Heart left ventricle (tissue), 16 donors: ENCODE measurements at regions not wholly inside any gene's neighbourhood (a gene's known extent, or its start where the extent isn't known, plus 50 kb on each side); places are given as distances from the start of the nearest gene placed in this dataset.

ENCODE experiments used
- ATAC-seq, 4 donors: fragments of 200-7000 bp; cut with Tn5 transposase; one replicate each; pipeline ENCODE4 v1.9.1; 2020 to 2022; ENCODE audit warnings: moderate library complexity in 4 of 4, mild to moderate bottlenecking in 3 of 4, moderate number of reproducible peaks in 1 of 4
- DNase-seq, 5 donors: peaks; one replicate each; pipeline ENCODE4 v3.0.0-alpha.2; 2020
- H3K27ac ChIP-seq, 12 donors: fragments of 200-600 bp; sonication (generic) in 4 of 12; one replicate each; pipeline versions ENCODE4 v1.5.0 to v1.8.0; 2016 to 2022; ENCODE audit warnings: mild to moderate bottlenecking in 2 of 12
- H3K27me3 ChIP-seq, 9 donors: fragments of 200-600 bp; sonication (generic) in 2 of 9; one replicate each; pipeline versions ENCODE4 v1.5.1 to v1.8.0; 2016 to 2022; ENCODE audit warnings: mild to moderate bottlenecking in 3 of 9
- H3K36me3 ChIP-seq, 9 donors: fragments of 200-600 bp; sonication (generic) in 2 of 9; one replicate each; pipeline versions ENCODE4 v1.5.0 to v1.8.0; 2018 to 2022; ENCODE audit warnings: mild to moderate bottlenecking in 2 of 9
- H3K4me1 ChIP-seq, 12 donors: fragments of 200-600 bp; sonication (generic) in 4 of 12; one replicate each; pipeline versions ENCODE4 v1.5.0 to v1.8.0; 2016 to 2022; ENCODE audit warnings: mild to moderate bottlenecking in 3 of 12
- H3K4me3 ChIP-seq, 12 donors: fragments of 200-600 bp; sonication (generic) in 4 of 12; one replicate each; pipeline versions ENCODE4 v1.5.0 to v1.8.0; 2017 to 2022; ENCODE audit warnings: mild to moderate bottlenecking in 9 of 12, moderate library complexity in 4 of 12
- H3K9me3 ChIP-seq, 12 donors: fragments of 200-600 bp; sonication (generic) in 4 of 12; one replicate each; pipeline versions ENCODE4 v1.5.0 to v1.8.0; 2016 to 2022; ENCODE audit warnings: mild to moderate bottlenecking in 1 of 12
- POLR2A ChIP-seq, 2 donors: fragments of 450-650 bp; IDR thresholded peaks; one replicate each; pipeline ENCODE4 v1.6.1; 2017; ENCODE audit warnings: antibody characterized with exemption in 2 of 2, mild to moderate bottlenecking in 2 of 2, moderate library complexity in 2 of 2
- WGBS, 4 donors: extraction: QIAGEN DNeasy Blood & Tissue Kit in 2 of 4; methylation state at CpG; one replicate each; pipeline versions ENCODE4 v1.1.5 to v1.1.7; 2013 to 2018; 5-methylcytosine and 5-hydroxymethylcytosine counted together
- intact Hi-C, 10 donors: fragments of 100-400 bp; cut with DNase I; formaldehyde crosslinking; loops; one replicate each; pipeline versions ENCODE4 v1.11.1 to v1.14.2; 2022
- TF ChIP-seq, protein P1 (sequence below), 12 donors: fragments of 200-600 bp; sonication (generic) in 4 of 12; IDR thresholded peaks; one replicate each; pipeline versions ENCODE4 v1.5.0 to v1.8.0; 2018 to 2022; ENCODE audit warnings: antibody characterized with exemption in 12 of 12, mild to moderate bottlenecking in 5 of 12
- donor health status: ischemic (EF 13 %, LVEDD 7.1; RV severe dilation, severe dysfunction).
- donor health status: healthy with polysubstance abuse.
- donor health status: DM: no; HTN: yes; CAD: no.
- donor health status: DM: no; HTN: no; CAD: no.
- donor health status: ischemic (EF 25% LVEDD 6.9; RV normal size, moderate dysfunction).
- donor health status: ischemic (EF 25% LVEDD 5.7; RV mildly dilated, moderate dysfunction).
- donor health status: healthy.
- donor health status: DM: yes; HTN: yes; CAD: no.
- donor health status: ischemic (EF 35%, LVEDD 5.7; RV mildly dilated, moderate dysfunction).
- donor health status: nonischemic (EF 11% LVEDD 7.7; RV severe dilation, severe dysfunction).
- donor health status: DM: yes; HTN: yes; CAD: no.
- donor health status: PGD.
- donor health status: ischemic (EF 29% LVEDD 5.4; RV normal size, mild dysfunction).
- donor health status: nonischemic (EF 23%, LVEDD 6.1; RV moderate dilation, normal function).

DNA sequence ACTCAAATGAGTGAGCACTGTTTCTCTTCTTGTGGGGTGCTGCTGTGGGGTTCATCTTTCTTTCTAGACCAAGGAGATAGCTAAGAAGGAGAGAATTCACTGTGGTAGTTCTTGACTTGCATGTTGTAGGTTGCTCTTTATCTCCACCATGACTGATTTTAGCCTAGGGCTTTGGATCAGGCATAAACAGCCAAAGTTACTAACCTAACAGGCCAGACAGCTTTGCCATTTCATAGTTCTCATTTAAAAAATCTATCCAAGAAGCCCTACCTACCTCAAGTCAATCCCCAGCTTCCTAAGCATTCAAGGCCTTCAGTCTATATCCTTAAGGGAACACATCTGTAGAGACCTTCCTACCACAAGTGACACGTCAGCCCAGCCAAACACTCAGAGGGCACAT lies 107.9 kb upstream of the CARMIL1 start:
- Histone ChIP-seq H3K27me3 (no peaks in the 10 kb centered on the region), H3K27ac (peak overlapping the region in 1 of 12 donors; percentile 15), H3K4me3 (no peak overlapping the region), H3K9me3 (no peaks in the 10 kb centered on the region), H3K36me3 (no peaks in the 10 kb centered on the region), H3K4me1 (peaks cover 0 to 63% (median 0%) of the 10 kb centered on the region in 12 donors)
- no peak for DNase-seq
- TF ChIP-seq, protein P1, sequence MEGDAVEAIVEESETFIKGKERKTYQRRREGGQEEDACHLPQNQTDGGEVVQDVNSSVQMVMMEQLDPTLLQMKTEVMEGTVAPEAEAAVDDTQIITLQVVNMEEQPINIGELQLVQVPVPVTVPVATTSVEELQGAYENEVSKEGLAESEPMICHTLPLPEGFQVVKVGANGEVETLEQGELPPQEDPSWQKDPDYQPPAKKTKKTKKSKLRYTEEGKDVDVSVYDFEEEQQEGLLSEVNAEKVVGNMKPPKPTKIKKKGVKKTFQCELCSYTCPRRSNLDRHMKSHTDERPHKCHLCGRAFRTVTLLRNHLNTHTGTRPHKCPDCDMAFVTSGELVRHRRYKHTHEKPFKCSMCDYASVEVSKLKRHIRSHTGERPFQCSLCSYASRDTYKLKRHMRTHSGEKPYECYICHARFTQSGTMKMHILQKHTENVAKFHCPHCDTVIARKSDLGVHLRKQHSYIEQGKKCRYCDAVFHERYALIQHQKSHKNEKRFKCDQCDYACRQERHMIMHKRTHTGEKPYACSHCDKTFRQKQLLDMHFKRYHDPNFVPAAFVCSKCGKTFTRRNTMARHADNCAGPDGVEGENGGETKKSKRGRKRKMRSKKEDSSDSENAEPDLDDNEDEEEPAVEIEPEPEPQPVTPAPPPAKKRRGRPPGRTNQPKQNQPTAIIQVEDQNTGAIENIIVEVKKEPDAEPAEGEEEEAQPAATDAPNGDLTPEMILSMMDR (IDR thresholded peaks at IDR 0.05), result no peak
- no peak for TF ChIP-seq POLR2A (IDR thresholded peaks at IDR 0.05)
- intact Hi-C loops, result loop anchor here in 1 of 10 donors (10.0 kb wide), 1 partner anchor 86 kb away; no protein-coding TSS in a partner anchor
- 93 to 97% (median 95%) methylated on average over 1 of the region's 1 CpG for WGBS, 4 donors
- ATAC-seq, result no peak

DNA sequence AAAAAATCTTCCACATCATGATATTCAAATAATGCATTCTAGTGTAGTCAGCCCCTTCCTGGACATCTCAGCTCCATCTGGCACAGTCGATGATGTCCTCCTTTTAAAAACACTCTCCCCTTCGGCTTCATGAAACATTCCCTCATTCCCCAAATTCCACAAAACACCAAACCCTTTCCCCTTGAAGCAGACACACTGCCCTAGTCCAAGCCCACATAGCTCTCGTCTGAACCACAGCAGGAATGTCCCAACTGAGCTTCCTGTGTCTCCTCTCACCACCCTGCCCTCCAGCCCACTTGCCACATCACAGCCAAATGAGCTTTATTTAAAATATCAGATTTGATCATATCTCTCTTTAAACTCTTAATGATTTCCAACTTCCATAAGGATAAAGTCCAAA lies 106.4 kb upstream of the CARMIL1 start:
- Histone ChIP-seq H3K27me3 (no peaks in the 10 kb centered on the region), H3K36me3 (no peaks in the 10 kb centered on the region), H3K9me3 (no peaks in the 10 kb centered on the region), H3K4me1 (peaks cover 0 to 61% (median 0%) of the 10 kb centered on the region in 12 donors), H3K4me3 (no peak overlapping the region), H3K27ac (no peak overlapping the region)
- intact Hi-C loops, result loop anchor here in 1 of 10 donors (10.0 kb wide), 1 partner anchor 88 kb away; no protein-coding TSS in a partner anchor
- ATAC-seq, result no peak
- TF ChIP-seq POLR2A (IDR thresholded peaks at IDR 0.05), result no peak
- whole genome bisulfite sequencing, 4 donors, result 66 to 80% (median 73%) methylated on average over 3 of the region's 3 CpGs
- no peak for DNase-seq

DNA sequence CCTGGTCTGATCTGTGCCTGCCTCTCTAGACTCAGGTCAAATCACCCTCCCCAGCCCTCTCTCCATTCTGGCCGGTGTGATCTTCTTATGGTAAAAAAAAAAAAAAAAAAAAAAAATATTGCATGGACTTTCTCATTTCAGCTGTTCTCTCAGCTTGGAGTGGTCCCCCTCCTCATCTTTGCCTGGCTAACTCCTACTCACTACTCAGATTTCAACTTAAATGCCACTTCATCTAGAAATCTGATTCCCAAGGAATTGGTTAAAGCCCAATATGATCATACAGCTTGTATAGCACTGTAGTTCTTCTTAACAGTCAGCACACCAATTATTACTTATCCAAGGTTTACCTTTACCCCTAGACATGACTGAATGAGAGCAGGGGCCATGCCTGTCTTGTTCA lies 105.9 kb upstream of the CARMIL1 start:
- no peaks in the 10 kb centered on the region for H3K27me3 ChIP-seq
- H3K27ac ChIP-seq, result no peak overlapping the region
- no peaks in the 10 kb centered on the region for H3K36me3 ChIP-seq
- WGBS, 4 donors, result 90 to 97% (median 96%) methylated on average over 1 of the region's 1 CpG
- DNase-seq, result no peak
- TF ChIP-seq POLR2A (IDR thresholded peaks at IDR 0.05), result no peak
- TF ChIP-seq, protein P1 (IDR thresholded peaks at IDR 0.05), result no peak
- intact Hi-C loops, result loop anchor here in 1 of 10 donors (10.0 kb wide), 1 partner anchor 88 kb away; no protein-coding TSS in a partner anchor
- H3K4me1 ChIP-seq, result peaks cover 0 to 61% (median 0%) of the 10 kb centered on the region in 12 donors
- H3K9me3 ChIP-seq, result no peaks in the 10 kb centered on the region
- ATAC-seq, result no peak
- H3K4me3 ChIP-seq, result no peak overlapping the region

DNA sequence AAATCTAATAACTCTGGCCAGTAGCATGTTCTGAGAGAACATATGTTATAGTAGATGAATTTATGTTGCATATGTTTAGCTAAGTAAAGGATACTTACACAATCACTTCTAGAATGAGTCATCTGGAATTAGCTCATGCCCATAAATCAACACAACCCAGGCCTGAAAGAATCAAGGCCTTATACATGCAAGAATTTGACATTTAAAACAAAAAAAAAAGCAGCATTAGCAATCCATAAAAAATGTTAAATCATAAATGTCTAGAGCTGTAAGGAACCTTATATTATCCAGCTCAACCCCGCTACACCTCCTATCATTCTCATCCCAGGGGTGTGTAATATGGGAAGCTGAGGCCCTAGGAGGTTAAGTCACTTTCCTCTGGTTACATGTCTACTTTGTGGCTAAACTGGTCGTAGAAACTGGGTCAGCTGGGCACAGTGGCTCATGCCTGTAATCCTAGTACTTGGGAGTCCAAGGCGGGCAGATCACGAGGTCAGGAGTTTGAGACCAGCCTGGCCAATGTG lies 105.2 kb upstream of the CARMIL1 start:
- WGBS, 4 donors, result 85 to 92% (median 91%) methylated on average over 4 of the region's 4 CpGs
- TF ChIP-seq, protein P1 (IDR thresholded peaks at IDR 0.05), result no peak
- TF ChIP-seq POLR2A (IDR thresholded peaks at IDR 0.05), result no peak
- H3K27ac ChIP-seq, result peak overlapping the region in 2 of 12 donors; percentile 42 to 57
- DNase-seq (no peak), ATAC-seq (peak in 1 of 4 donors; percentile 38)
- H3K9me3 ChIP-seq, result no peaks in the 10 kb centered on the region
- no peaks in the 10 kb centered on the region for H3K36me3 ChIP-seq
- intact Hi-C loops, result loop anchor here in 1 of 10 donors (10.0 kb wide), 1 partner anchor 89 kb away; no protein-coding TSS in a partner anchor
- H3K27me3 ChIP-seq, result no peaks in the 10 kb centered on the region
- H3K4me1 ChIP-seq, result peaks cover 0 to 66% (median 5%) of the 10 kb centered on the region in 12 donors
- H3K4me3 ChIP-seq, result no peak overlapping the region
